ENCODE measurements at regions not wholly inside any gene's neighbourhood (a gene's known extent, or its start where the extent isn't known, plus 50 kb on each side); places are given as distances from the start of the nearest gene placed in this dataset.
"Not testable (repeated sequence)": the region's sequence is repeated elsewhere in the genome, so short reads cannot be mapped to it uniquely, and the experiment has no call there.

GRCh38 chr17:30714825-30715622, 109.5 kb downstream of the CRLF3 start:
- intact Hi-C loops (cut with DNase I) = loop anchor here (5.0 kb wide), 1 partner anchor 238 kb away; the partner anchor contains the start of gene GOSR1
- DNase-seq = peak in 4 of 10 donors; percentile 24 to 89 (median 81)

DNA sequence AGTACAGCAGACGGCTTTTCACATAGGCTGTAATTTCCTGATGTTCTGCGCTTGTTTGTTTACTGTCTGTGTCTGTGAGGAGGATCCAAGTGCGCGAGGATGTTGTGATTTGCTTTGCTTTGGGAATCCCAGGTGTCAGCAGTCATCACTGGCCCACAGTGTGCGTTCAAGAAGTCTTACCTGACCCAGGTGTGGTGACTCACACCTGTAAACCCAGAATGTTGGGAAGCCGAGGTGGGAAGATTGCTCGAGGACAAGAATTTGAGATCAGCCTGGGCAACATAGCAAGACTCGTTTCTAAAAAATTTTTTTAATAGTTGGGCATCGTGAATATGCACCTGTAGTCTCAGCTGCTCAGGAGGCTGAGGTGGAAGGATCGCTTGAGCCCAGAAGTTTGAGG, 110.7 kb downstream of the CRLF3 start:
- intact Hi-C loops (cut with DNase I) = not testable (repeated sequence)
- DNase-seq = peak in 3 of 10 donors; percentile 27 to 37 (median 27)

DNA sequence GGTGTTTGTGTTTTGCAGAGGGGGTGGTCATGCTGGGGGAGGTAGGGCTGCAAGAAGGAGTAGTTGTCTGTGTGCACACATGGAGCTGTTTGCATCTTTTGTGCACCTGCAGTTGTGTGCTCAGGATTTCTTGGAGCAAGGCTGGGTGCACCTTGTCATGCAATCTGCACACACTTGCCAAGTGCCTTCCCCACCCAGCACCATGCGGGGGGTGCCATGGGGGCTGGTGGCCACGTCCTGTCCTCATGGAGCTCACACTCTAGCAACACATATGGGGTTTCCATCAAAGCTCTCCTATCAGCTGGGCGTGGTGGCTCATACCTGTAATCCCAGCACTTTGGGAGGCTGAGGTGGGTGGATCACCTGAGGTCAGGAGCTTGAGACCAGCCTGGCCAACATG, 111.6 kb downstream of the CRLF3 start:
- intact Hi-C loops (cut with DNase I) = not testable (repeated sequence)
- DNase-seq = peak in 2 of 10 donors; percentile 22 to 73

DNA sequence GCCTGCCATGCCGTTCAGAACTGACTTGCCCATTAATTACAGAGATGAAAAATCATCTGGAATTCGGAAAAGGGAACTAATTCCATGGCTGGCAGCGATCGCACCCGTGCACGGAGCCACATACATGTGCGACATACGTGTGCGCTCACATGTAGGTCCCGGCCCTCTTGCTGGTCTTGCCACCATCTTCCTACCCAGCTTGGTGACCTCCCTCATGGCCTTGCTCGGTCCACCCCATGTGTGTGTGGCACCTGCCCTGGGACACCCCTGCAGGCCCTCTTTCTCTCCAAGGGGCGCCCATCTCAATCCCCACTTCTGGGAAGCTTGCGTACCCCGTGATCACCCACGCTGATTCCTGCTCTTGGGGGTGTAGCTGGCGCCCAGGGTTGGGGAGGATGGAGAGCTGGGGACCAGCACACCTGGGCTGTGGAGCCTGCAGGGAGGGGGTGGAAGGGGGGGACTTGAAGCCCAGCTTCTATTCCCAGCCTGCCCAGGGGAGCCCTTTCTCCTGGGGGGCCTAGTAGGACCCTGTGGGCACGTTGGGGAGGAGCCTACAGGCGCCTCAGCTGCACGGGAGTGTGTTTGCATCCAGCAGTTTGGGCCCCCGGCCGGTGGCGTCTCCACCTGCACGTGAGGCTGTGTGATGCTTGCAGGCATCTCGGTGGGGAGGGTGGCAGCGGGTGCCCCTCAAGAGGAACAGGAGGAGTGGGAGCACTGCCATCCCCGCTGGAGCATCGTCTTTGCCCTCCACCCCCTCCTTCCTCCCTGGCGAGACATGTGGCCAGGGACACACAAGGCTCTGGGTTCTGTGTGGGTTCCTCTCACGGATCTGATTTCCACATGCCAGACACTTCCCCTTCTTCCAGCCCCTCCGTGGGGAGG, 112.6 kb downstream of the CRLF3 start:
- DNase-seq = peak in 2 of 10 donors; percentile 79 to 87
- intact Hi-C loops (cut with DNase I) = not testable (repeated sequence)

DNA sequence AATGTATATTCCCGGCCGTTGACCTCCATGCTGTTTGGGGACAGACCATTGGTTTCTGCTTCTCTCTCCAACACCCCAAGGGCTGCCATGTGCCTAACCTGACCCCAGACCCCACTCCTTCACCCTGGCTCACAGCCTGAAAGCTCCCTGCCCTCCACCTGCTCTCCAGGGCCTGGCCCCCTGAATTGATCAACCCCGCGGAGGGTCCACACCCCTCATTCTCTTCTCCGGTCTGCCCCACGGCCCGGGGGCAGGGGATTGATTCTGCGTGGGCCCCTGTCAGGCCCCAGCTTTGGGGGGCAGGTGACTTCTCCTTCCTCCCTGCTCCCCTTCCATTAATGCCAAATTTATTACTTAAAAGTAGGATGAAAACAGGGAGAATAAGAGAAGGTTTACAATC, 113.3 kb downstream of the CRLF3 start:
- peak in 2 of 10 donors; percentile 57 to 63 for DNase-seq

DNA sequence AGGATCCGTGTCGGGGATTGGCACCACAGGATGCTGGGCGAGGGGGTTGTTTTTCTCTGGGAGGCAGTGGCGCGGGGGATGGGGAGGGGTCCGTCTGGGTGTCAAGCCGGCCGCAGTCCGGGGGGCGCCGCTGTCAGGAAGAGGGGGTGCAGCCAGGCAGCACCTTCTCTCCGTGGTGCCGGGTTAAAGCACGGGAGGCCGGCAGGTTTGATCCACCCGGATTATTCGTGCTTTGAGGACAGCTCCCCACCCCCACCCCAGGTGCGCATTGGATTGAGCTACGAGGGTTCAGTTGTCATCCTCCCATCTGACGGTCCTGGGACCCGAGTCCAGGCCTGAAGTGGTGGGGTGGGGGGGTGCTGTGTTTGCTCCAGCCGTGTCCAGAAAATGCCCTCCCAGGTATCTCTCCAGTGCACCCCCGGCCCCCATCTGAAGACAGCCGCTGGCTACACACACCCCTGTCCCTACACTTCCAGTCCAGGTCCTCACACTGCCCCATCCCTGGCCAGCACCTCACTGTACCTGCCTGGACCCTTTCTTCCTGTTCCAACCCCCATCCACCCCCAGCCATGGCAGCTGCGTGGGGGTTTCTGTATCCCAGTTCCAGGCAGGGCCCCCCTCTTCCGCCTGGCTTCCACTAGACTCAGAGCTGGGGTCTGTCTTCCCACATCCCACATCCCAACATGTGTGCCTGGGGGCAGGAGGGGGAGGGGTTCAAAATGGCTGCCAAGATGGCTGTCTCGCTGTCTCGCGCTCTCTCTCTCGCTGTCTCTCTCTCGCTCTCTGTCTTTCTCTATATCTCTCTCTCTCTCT, 114.0 kb downstream of the CRLF3 start:
- intact Hi-C loops (cut with DNase I) = not testable (repeated sequence)
- DNase-seq = peak in 5 of 10 donors; percentile 38 to 89 (median 64)

More for the DNA sequence above, 113.3 kb downstream of the CRLF3 start:
- intact Hi-C loops (cut with DNase I) = not testable (repeated sequence)

DNA sequence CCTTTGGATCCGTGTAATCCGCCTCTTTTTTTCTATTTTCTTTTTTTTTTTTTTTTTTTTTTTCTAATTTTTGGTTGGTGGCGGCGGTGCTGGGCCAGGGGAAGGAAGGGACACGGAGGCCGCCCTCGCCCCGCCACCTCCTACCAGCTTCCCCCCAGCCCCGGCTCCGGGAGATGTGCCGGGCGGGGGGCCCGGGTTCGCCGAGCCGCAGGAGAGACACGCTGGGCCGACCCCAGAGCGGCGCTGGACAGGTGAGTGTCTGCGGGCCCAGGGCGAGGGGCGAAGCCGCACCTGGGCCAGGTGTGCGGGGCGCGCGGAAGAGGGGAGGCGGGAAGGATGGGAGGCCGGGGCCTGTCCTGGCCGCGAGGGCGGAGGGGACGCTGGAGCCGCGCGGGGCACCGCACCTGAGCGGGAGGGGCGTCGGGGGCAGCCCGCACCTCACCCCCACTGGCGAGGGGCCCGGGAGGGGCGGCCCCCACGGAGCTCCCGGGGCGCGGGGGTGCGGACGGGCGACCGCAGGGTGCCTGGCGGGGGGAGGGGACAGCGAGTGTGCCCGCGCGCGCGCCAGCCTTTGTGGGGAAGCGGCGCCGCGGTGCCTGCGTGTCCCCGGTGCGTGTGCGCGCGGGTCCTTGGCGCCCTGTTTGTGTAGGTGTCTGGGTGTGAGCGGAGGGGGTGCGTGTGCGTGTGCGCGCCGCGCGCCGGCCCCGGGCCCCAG, 114.8 kb downstream of the CRLF3 start:
- peak; percentile 25 to 95 (median 59) for DNase-seq
- intact Hi-C loops (cut with DNase I) = not testable (repeated sequence)

GRCh38 chr17:30709096-30709495, 115.4 kb downstream of the CRLF3 start:
- intact Hi-C loops (cut with DNase I) = not testable (repeated sequence)
- DNase-seq = peak in 2 of 10 donors; percentile 71 to 90

- DNase-seq = peak; percentile 83 to 98 (median 90)
- intact Hi-C loops (cut with DNase I) = not testable (repeated sequence)
Observed at GRCh38 chr17:30708241-30709078, 116.0 kb downstream of the CRLF3 start.

GRCh38 chr17:30707724-30708240, 116.7 kb downstream of the CRLF3 start:
- intact Hi-C loops (cut with DNase I) = not testable (repeated sequence)
- DNase-seq = peak in 1 of 10 donors; percentile 23

DNA sequence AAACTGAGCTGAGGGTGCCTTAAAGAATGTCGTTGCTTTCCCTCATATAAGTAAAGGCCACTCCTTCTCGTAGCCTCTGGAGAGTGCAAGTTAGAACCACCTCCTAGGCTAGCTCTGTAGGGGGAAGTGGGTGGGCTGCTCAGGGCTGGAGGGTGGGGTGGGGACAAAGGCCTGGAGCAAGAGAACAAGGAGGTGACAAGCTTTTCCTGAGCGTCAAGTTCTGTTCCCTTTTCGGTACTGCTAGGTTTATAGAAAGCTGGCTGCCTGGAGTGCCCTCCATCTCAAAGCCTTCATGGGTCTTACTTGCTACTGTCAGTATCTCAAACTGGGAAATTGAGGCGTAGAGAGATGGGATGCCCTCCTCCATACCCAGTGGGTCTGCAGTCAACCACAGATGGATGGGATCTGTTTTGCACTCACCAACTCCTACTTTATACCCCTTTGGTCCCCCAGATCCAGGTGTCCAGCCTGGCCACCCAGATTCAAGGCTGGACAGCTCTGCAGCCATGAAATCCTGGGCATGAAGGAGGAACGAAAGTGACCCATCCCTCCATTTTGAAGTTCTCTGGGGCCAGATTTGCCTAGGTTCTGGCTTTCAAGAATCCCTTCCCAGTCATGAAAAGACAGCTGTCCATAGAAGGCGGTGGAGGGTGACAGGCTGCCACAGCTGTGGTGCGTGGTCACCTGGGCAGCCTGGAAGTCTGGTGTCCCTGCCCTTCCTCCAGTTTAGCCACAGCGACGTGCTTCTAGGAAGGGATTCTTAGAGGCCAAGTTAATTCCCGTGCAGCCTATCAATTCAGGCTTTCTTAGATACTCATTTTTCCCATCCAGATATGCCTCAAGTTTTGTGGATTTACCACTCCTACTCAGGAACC, 117.8 kb downstream of the CRLF3 start:
- intact Hi-C loops (cut with DNase I); DNase-seq: not testable (repeated sequence)

GRCh38 chr17:30706004-30706403, 118.5 kb downstream of the CRLF3 start:
- peak in 3 of 10 donors; percentile 31 to 91 (median 87) for DNase-seq
- intact Hi-C loops (cut with DNase I) = not testable (repeated sequence)

- intact Hi-C loops (cut with DNase I) = no loop called here
- DNase-seq = no peak
Observed at GRCh38 chr17:30701498-30701989, 122.9 kb downstream of the CRLF3 start.

DNA sequence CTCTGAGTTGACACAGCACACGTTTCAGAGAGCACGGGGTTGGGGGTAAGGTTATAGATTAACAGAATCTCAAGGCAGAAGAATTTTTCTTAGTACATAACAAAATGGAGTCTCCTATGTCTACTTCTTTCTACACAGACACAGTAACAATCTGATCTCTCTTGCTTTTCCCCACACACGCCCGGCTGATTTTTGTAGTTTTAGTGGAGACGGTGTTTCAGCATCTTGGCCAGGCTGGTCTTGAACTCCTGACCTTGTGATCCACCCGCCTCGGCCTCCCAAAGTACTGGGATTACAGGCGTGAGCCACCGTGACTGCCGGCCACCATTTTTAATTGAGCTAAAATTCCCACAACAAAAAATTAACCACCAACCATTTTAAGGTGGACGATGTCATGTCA, 123.7 kb downstream of the CRLF3 start:
- DNase-seq; intact Hi-C loops (cut with DNase I): not testable (repeated sequence)

GRCh38 chr17:30697619-30698460, 126.7 kb downstream of the CRLF3 start:
- DNase-seq = peak in 8 of 10 donors; percentile 43 to 93 (median 62)
- intact Hi-C loops (cut with DNase I) = not testable (repeated sequence)

GRCh38 chr17:30696234-30696633, 128.3 kb downstream of the CRLF3 start:
- intact Hi-C loops (cut with DNase I) = no loop called here
- DNase-seq = no peak

Measured in posterior cingulate gyrus (tissue), 11 donors.